ENCODE measurements at regions not wholly inside any gene's neighbourhood (a gene's known extent, or its start where the extent isn't known, plus 50 kb on each side); places are given as distances from the start of the nearest gene placed in this dataset.

- no peak for TF ChIP-seq ZNF202 (tag by site-specific recombination; IDR thresholded peaks at IDR 0.05; ENCODE audit: borderline replicate concordance)
- TF ChIP-seq ZNF501 (tag by site-specific recombination; IDR thresholded peaks at IDR 0.05) = no peak
- TF ChIP-seq ZBTB17 (tag by site-specific recombination; IDR thresholded peaks at IDR 0.05) = no peak
Observed at GRCh38 chr5:13358342-13358741, 586.1 kb downstream of the DNAH5 start (continued).

- Histone ChIP-seq H3K4me3 (ENCODE audit: low read depth, low read length) (no peak overlapping the region), H3K4me1 (ENCODE audit: control insufficient read depth, insufficient read depth, low read length) (no peaks in the 10 kb centered on the region), H3K9me3 (ENCODE audit: control insufficient read depth, insufficient read depth, low read depth, low read length) (no peaks in the 10 kb centered on the region), H3K36me3 (ENCODE audit: control insufficient read depth in 2 of 2, insufficient read depth in 1 of 2, low read length in 2 of 2) (no peaks in the 10 kb centered on the region), H3K27ac (ENCODE audit: extremely low read depth, low read depth, low read length) (no peak overlapping the region)
- ChIA-PET POLR2A (no interaction called here), CTCF (no interaction called here)
- TF ChIP-seq KLF9 (tag by site-specific recombination; IDR thresholded peaks at IDR 0.05; ENCODE audit: low read depth) (no peak), HOXA7 (CRISPR knock-in tag; IDR thresholded peaks at IDR 0.05; ENCODE audit: borderline replicate concordance) (no peak), ZNF501 (tag by site-specific recombination; IDR thresholded peaks at IDR 0.05) (no peak), ZNF391 (tag by site-specific recombination; IDR thresholded peaks at IDR 0.05; ENCODE audit: borderline replicate concordance, low read depth) (no peak), ZNF354C (tag by site-specific recombination; IDR thresholded peaks at IDR 0.05; ENCODE audit: borderline replicate concordance, low read depth) (no peak), HOXC10 (CRISPR knock-in tag; IDR thresholded peaks at IDR 0.05) (no peak), ZNF394 (tag by site-specific recombination; IDR thresholded peaks at IDR 0.05; ENCODE audit: borderline replicate concordance) (no peak), ZNF654 (tag by site-specific recombination; IDR thresholded peaks at IDR 0.05; ENCODE audit: low read depth) (no peak)
Observed at GRCh38 chr5:13357929-13358328, 586.6 kb downstream of the DNAH5 start.

GRCh38 chr5:13356226-13356625 is 588.3 kb downstream of the DNAH5 start:
- Histone ChIP-seq H3K36me3 (ENCODE audit: control insufficient read depth in 2 of 2, insufficient read depth in 1 of 2, low read length in 2 of 2) (no peaks in the 10 kb centered on the region), H3K4me1 (ENCODE audit: control insufficient read depth, insufficient read depth, low read length) (no peaks in the 10 kb centered on the region), H3K4me3 (ENCODE audit: low read depth, low read length) (no peak overlapping the region), H3K27ac (ENCODE audit: extremely low read depth, low read depth, low read length) (no peak overlapping the region), H3K9me3 (ENCODE audit: control insufficient read depth, insufficient read depth, low read depth, low read length) (no peaks in the 10 kb centered on the region)
- TF ChIP-seq ZNF133 (tag by site-specific recombination; IDR thresholded peaks at IDR 0.05) (no peak), ZNF112 (tag by site-specific recombination; IDR thresholded peaks at IDR 0.05) (no peak), ZNF585B (tag by site-specific recombination; IDR thresholded peaks at IDR 0.05) (no peak), FEZF1 (tag by site-specific recombination; IDR thresholded peaks at IDR 0.05) (no peak), ZXDB (tag by site-specific recombination; IDR thresholded peaks at IDR 0.05) (no peak), ZNF324 (tag by site-specific recombination; IDR thresholded peaks at IDR 0.05) (no peak), ZNF558 (tag by site-specific recombination; IDR thresholded peaks at IDR 0.05) (no peak), PATZ1 (tag by site-specific recombination; IDR thresholded peaks at IDR 0.05) (no peak), ZNF629 (tag by site-specific recombination; IDR thresholded peaks at IDR 0.05) (no peak), ZNF292 (tag by site-specific recombination; IDR thresholded peaks at IDR 0.05; ENCODE audit: borderline replicate concordance, low read depth) (no peak), INSM2 (tag by site-specific recombination; IDR thresholded peaks at IDR 0.05) (no peak), TRIM28 (IDR thresholded peaks at IDR 0.05; ENCODE audit: borderline replicate concordance, low read length) (no peak), ZNF423 (tag by site-specific recombination; IDR thresholded peaks at IDR 0.05) (no peak), ZNF626 (tag by site-specific recombination; IDR thresholded peaks at IDR 0.05) (no peak), ZFP37 (tag by site-specific recombination; IDR thresholded peaks at IDR 0.05) (no peak), ZNF335 (tag by site-specific recombination; conservative IDR thresholded peaks at IDR 0.05) (no peak), ZNF561 (tag by site-specific recombination; IDR thresholded peaks at IDR 0.05; ENCODE audit: borderline replicate concordance) (no peak), ZNF404 (tag by site-specific recombination; IDR thresholded peaks at IDR 0.05) (no peak), TSHZ1 (tag by site-specific recombination; IDR thresholded peaks at IDR 0.05; ENCODE audit: borderline replicate concordance) (no peak)
- ChIA-PET CTCF (no interaction called here), POLR2A (no interaction called here)
